NCI-H82 treated with DMSO at 0.1 percent for 48 hours (cell line): ENCODE measurements at regions not wholly inside any gene's neighbourhood (a gene's known extent, or its start where the extent isn't known, plus 50 kb on each side); places are given as distances from the start of the nearest gene placed in this dataset.

Experiments
- DNase-seq: peaks from one replicate; lab custom pipeline; 2025; ENCODE audit not compliant: unreplicated experiment; lab: John Stamatoyannopoulos, UW

- no peak for DNase-seq
Measured at GRCh38 chr11:111098091-111098490, 147.4 kb upstream of the POU2AF2 start.

- no peak for DNase-seq
Measured at GRCh38 chr11:111097191-111097590, 148.3 kb upstream of the POU2AF2 start.

- no peak for DNase-seq
Measured at GRCh38 chr11:111095327-111095726, 150.2 kb upstream of the POU2AF2 start.

GRCh38 chr11:111093061-111093460 lies 152.5 kb upstream of the POU2AF2 start:
- DNase-seq, result no peak

- no peak for DNase-seq
Measured at GRCh38 chr11:111091321-111091938, 154.1 kb upstream of the POU2AF2 start.

GRCh38 chr11:111089759-111090158 lies 155.8 kb upstream of the POU2AF2 start:
- DNase-seq, result no peak

GRCh38 chr11:111088847-111089355 lies 156.6 kb upstream of the POU2AF2 start:
- no peak for DNase-seq

GRCh38 chr11:111086058-111086457 lies 159.5 kb upstream of the POU2AF2 start:
- DNase-seq, result no peak

- DNase-seq, result no peak
Measured at GRCh38 chr11:111082664-111083063, 162.9 kb upstream of the POU2AF2 start.

GRCh38 chr11:111081021-111081511 lies 164.5 kb upstream of the POU2AF2 start:
- DNase-seq, result no peak

- no peak for DNase-seq
Measured at GRCh38 chr11:111077530-111078322, 167.8 kb upstream of the POU2AF2 start.

- no peak for DNase-seq
Measured at GRCh38 chr11:111069066-111069465, 176.5 kb upstream of the POU2AF2 start.

GRCh38 chr11:111067994-111068393 lies 177.5 kb upstream of the POU2AF2 start:
- DNase-seq, result no peak

- no peak for DNase-seq
Measured at GRCh38 chr11:111066846-111067245, 178.7 kb upstream of the POU2AF2 start.

GRCh38 chr11:111063726-111064517 lies 181.6 kb upstream of the POU2AF2 start:
- no peak for DNase-seq

- no peak for DNase-seq
Measured at GRCh38 chr11:111062420-111062819, 183.1 kb upstream of the POU2AF2 start.

GRCh38 chr11:111059726-111060125 lies 185.8 kb upstream of the POU2AF2 start:
- DNase-seq, result no peak

GRCh38 chr11:111049131-111049530 lies 196.4 kb upstream of the POU2AF2 start:
- DNase-seq, result no peak

- DNase-seq, result no peak
Measured at GRCh38 chr11:111047374-111047773, 198.2 kb upstream of the POU2AF2 start.

GRCh38 chr11:111046291-111046690 lies 199.2 kb upstream of the POU2AF2 start:
- DNase-seq, result no peak

GRCh38 chr11:111045874-111046273 lies 199.7 kb upstream of the POU2AF2 start:
- DNase-seq, result no peak
